Fibroblast of lung (primary cell): ENCODE measurements at regions not wholly inside any gene's neighbourhood (a gene's known extent, or its start where the extent isn't known, plus 50 kb on each side); places are given as distances from the start of the nearest gene placed in this dataset.

Source experiments
- DNase-seq, 2 donors: peaks; one replicate each; pipeline versions ENCODE4 v3.0.0 to v3.0.0-alpha.2; 2010; ENCODE audit warnings: low read depth in 2 of 2
- H2AFZ ChIP-seq: 2 replicates; pipeline ENCODE4 v1.5.1; 2012; ENCODE audit warnings: low read length, control low read depth, inconsistent platforms
- H3K27ac ChIP-seq: 2 replicates; pipeline ENCODE4 v1.5.1; 2011; ENCODE audit warnings: low read length, control low read depth; ENCODE audit not compliant: insufficient read depth
- H3K27me3 ChIP-seq: 2 replicates; pipeline ENCODE4 v1.5.1; 2011; ENCODE audit warnings: mild to moderate bottlenecking, low read length; ENCODE audit not compliant: control insufficient read depth, insufficient read depth
- H3K36me3 ChIP-seq: 2 replicates; pipeline ENCODE4 v1.5.1; 2011; ENCODE audit warnings: low read length; ENCODE audit not compliant: control insufficient read depth, insufficient read depth
- H3K4me1 ChIP-seq: 2 replicates; pipeline ENCODE4 v1.5.1; 2011; ENCODE audit warnings: low read length; ENCODE audit not compliant: control insufficient read depth, insufficient read depth; ENCODE audit errors: extremely low read depth
- H3K4me2 ChIP-seq: 2 replicates; pipeline ENCODE4 v1.5.1; 2011; ENCODE audit warnings: low read length, control low read depth; ENCODE audit not compliant: insufficient read depth; ENCODE audit errors: extremely low read depth
- H3K4me3 ChIP-seq, 4 experiments: fragments of 200-600 bp in 1 of 4; sonication (generic) in 1 of 4; replicated peaks in 1 of 4; 2 replicates each; pipeline ENCODE4 v1.5.1; 2011 to 2016; ENCODE audit warnings: low read length in 4 of 4, low read depth in 3 of 4, mild to moderate bottlenecking in 3 of 4, control low read depth in 2 of 4, inconsistent platforms in 1 of 4, mixed read lengths in 1 of 4; ENCODE audit not compliant: insufficient read depth in 1 of 4; ENCODE audit errors: control extremely low read depth in 1 of 4
- H3K79me2 ChIP-seq: 2 replicates; pipeline ENCODE4 v1.5.1; 2012; ENCODE audit warnings: mild to moderate bottlenecking, low read length, inconsistent platforms; ENCODE audit not compliant: control insufficient read depth, insufficient read depth
- H3K9ac ChIP-seq: 2 replicates; pipeline ENCODE4 v1.5.1; 2011; ENCODE audit warnings: mild to moderate bottlenecking, low read length, control low read depth; ENCODE audit not compliant: insufficient read depth
- H3K9me3 ChIP-seq: 2 replicates; pipeline ENCODE4 v1.5.1; 2012; ENCODE audit warnings: low read depth, low read length; ENCODE audit not compliant: control insufficient read depth, insufficient read depth
- H4K20me1 ChIP-seq: 2 replicates; pipeline ENCODE4 v1.5.1; 2011; ENCODE audit warnings: low read length; ENCODE audit not compliant: control insufficient read depth, insufficient read depth; ENCODE audit errors: extremely low read depth
- EZH2 ChIP-seq: IDR thresholded peaks from 2 replicates; pipeline ENCODE4 v1.5.1; 2012; ENCODE audit warnings: low read length, control low read depth, mild to moderate bottlenecking; ENCODE audit errors: missing control alignments
- TF ChIP-seq, protein P1 (sequence below), 2 donors: IDR thresholded peaks in 1 of 2; conservative IDR thresholded peaks in 1 of 2; 1 replicate in 1 of 2; 2 replicates in 1 of 2; pipeline ENCODE4 v1.5.1; 2011 to 2012; ENCODE audit warnings: low read length in 2 of 2, control low read depth in 1 of 2, inconsistent platforms in 1 of 2, low read depth in 1 of 2, mild to moderate bottlenecking in 1 of 2

DNA sequence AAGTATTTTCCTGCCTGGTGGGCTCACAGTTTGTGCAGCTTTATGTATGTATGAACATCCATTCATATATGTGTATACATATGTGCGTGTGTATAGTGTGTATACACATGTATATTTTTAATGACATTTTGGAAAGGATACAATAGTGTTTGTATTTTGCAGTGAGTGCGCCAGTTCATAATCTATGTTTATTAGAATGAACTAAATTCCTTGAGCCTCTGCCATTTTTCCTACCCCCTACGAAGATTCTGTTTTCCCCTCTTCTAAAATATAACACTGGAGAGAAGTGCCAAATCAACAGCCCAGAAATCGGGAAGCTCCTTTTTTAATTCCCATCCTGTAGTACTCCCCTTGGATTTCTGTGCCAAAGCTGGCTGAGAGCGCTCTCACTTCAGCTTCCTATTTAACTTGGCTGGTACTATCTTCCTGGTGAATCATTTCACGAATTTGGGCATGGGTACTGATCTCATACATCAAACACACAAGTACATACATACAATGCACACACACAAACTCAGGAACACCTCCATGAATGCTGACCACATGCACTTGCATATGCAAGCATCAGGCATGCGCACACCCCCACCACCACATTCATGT, 578.4 kb upstream of the WWC1 start:
- Histone ChIP-seq H3K4me2 (no peak overlapping the region), H3K27me3 (no peaks in the 10 kb centered on the region), H3K27ac (no peak overlapping the region), H3K9me3 (no peaks in the 10 kb centered on the region), H3K79me2 (no peaks in the 10 kb centered on the region), H3K4me1 (no peaks in the 10 kb centered on the region), H3K4me3 (no peak overlapping the region), H3K36me3 (no peaks in the 10 kb centered on the region), H2AFZ (no peak overlapping the region), H4K20me1 (no peaks in the 10 kb centered on the region), H3K9ac (no peak overlapping the region)
- no peak for DNase-seq
- TF ChIP-seq, protein P1, sequence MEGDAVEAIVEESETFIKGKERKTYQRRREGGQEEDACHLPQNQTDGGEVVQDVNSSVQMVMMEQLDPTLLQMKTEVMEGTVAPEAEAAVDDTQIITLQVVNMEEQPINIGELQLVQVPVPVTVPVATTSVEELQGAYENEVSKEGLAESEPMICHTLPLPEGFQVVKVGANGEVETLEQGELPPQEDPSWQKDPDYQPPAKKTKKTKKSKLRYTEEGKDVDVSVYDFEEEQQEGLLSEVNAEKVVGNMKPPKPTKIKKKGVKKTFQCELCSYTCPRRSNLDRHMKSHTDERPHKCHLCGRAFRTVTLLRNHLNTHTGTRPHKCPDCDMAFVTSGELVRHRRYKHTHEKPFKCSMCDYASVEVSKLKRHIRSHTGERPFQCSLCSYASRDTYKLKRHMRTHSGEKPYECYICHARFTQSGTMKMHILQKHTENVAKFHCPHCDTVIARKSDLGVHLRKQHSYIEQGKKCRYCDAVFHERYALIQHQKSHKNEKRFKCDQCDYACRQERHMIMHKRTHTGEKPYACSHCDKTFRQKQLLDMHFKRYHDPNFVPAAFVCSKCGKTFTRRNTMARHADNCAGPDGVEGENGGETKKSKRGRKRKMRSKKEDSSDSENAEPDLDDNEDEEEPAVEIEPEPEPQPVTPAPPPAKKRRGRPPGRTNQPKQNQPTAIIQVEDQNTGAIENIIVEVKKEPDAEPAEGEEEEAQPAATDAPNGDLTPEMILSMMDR (conservative IDR thresholded peaks at IDR 0.05 in 1 of 2, IDR thresholded peaks at IDR 0.05 in 1 of 2; ENCODE audit: low read depth in 1 of 2, low read length in 2 of 2) = no peak
- TF ChIP-seq EZH2 = no peak

DNA sequence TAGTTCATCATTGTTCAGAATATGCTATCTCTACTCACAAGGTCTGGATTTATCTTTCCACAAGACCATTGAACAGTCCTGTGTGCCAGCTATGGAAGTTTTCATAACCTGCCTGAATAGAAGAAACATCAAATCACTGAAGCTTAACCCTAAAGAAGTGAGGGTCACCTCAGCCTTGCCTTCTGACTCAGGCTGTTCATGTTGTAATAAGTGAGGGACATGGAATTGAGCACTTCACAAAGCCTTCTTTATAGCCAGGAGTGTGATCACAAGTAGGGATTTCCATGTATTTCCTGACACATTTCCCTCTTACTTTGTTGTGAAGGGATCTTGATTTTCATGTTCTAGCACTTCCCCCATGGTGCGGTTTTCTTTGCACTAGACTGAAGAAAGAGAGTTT, 577.5 kb upstream of the WWC1 start:
- no peak overlapping the region for H3K4me3 ChIP-seq
- TF ChIP-seq, protein P1 (conservative IDR thresholded peaks at IDR 0.05 in 1 of 2, IDR thresholded peaks at IDR 0.05 in 1 of 2; ENCODE audit: low read depth in 1 of 2, low read length in 2 of 2) = no peak
- TF ChIP-seq EZH2 = no peak

DNA sequence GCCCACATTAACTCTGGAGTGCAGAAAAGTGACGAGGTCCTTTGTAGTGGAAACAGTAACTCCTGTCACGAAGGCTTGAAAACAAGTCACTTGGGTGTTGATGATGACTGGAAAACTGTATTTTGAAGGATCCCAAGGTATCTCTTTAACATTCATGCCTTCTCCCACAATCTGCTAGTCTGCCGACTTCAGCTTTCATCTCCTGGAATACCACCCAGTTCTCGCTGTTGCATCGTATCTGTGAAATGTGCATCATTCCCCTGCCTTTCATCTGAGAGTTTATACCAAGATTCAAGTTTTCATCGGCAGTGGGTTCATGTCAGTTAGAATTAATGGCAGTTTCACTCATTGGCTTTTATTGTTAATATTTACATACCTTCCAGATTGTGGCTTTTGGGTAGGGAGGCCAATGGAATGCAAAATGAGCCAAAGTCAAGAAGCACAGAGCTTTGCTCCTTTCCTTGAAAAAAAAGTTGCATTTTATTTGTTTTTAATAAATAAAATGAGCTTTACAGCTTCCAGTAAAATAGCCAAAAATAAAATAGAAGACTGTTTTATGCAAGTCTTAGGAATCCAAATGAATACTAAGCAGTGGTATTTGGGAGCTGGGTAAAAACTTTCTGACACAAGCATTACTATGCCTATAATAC, 575.2 kb upstream of the WWC1 start:
- H3K4me2 ChIP-seq = peak overlapping the region; percentile 40
- H3K27me3 ChIP-seq = no peaks in the 10 kb centered on the region
- DNase-seq = peak; percentile 41 to 83
- H3K36me3 ChIP-seq = no peaks in the 10 kb centered on the region
- no peak for TF ChIP-seq EZH2
- TF ChIP-seq, protein P1 (conservative IDR thresholded peaks at IDR 0.05 in 1 of 2, IDR thresholded peaks at IDR 0.05 in 1 of 2; ENCODE audit: low read depth in 1 of 2, low read length in 2 of 2) = no peak
- H2AFZ ChIP-seq = peak overlapping the region; percentile 53
- no peaks in the 10 kb centered on the region for H3K4me1 ChIP-seq
- no peak overlapping the region for H3K27ac ChIP-seq
- H4K20me1 ChIP-seq = no peaks in the 10 kb centered on the region
- no peaks in the 10 kb centered on the region for H3K79me2 ChIP-seq
- no peak overlapping the region for H3K4me3 ChIP-seq
- no peak overlapping the region for H3K9ac ChIP-seq
- H3K9me3 ChIP-seq = no peaks in the 10 kb centered on the region

More for the DNA sequence above, 577.5 kb upstream of the WWC1 start:
- Histone ChIP-seq H3K9ac (no peak overlapping the region), H3K4me2 (no peak overlapping the region), H3K4me1 (no peaks in the 10 kb centered on the region), H2AFZ (no peak overlapping the region), H4K20me1 (no peaks in the 10 kb centered on the region), H3K9me3 (no peaks in the 10 kb centered on the region), H3K27ac (no peak overlapping the region), H3K27me3 (no peaks in the 10 kb centered on the region), H3K36me3 (no peaks in the 10 kb centered on the region), H3K79me2 (no peaks in the 10 kb centered on the region)
- DNase-seq = no peak
